ENCODE measurements at regions not wholly inside any gene's neighbourhood (a gene's known extent, or its start where the extent isn't known, plus 50 kb on each side); places are given as distances from the start of the nearest gene placed in this dataset.
A peak's percentile ranks its signal among the peaks of the same experiment; 100 is the strongest.

- DNase-seq = no peak
Measured at GRCh38 chr15:46326173-46326572, 691.3 kb downstream of the SQOR start.

GRCh38 chr15:46328821-46329220 is 694.0 kb downstream of the SQOR start:
- no peak for DNase-seq

- DNase-seq = no peak
Measured at GRCh38 chr15:46329876-46330275, 695.0 kb downstream of the SQOR start.

- no peak for DNase-seq
Measured at GRCh38 chr15:46331546-46331945, 696.7 kb downstream of the SQOR start.

GRCh38 chr15:46343196-46343935 is 708.5 kb downstream of the SQOR start:
- no peak for DNase-seq

- no peak for DNase-seq
Measured at GRCh38 chr15:46344115-46344724, 709.4 kb downstream of the SQOR start.

GRCh38 chr15:46344915-46345314 is 710.1 kb downstream of the SQOR start:
- DNase-seq = no peak

- DNase-seq = no peak
Measured at GRCh38 chr15:46354443-46354842, 719.6 kb downstream of the SQOR start.

- DNase-seq = peak; percentile 63
Measured at GRCh38 chr15:46365572-46365971, 730.7 kb downstream of the SQOR start.

GRCh38 chr15:46366360-46367007 is 731.7 kb downstream of the SQOR start:
- no peak for DNase-seq

- no peak for DNase-seq
Measured at GRCh38 chr15:46383978-46384377, 749.1 kb downstream of the SQOR start.

GRCh38 chr15:46386356-46386755 is 751.5 kb downstream of the SQOR start:
- DNase-seq = no peak

- no peak for DNase-seq
Measured at GRCh38 chr15:46389739-46390138, 754.9 kb downstream of the SQOR start.

- no peak for DNase-seq
Measured at GRCh38 chr15:46394463-46394862, 759.6 kb downstream of the SQOR start.

- no peak for DNase-seq
Measured at GRCh38 chr15:46408312-46408711, 773.5 kb downstream of the SQOR start.

GRCh38 chr15:46409841-46410301 is 775.0 kb downstream of the SQOR start:
- DNase-seq = no peak

GRCh38 chr15:46410705-46411104 is 775.9 kb downstream of the SQOR start:
- DNase-seq = no peak

- no peak for DNase-seq
Measured at GRCh38 chr15:46411900-46412299, 777.1 kb downstream of the SQOR start.

- peak; percentile 92 for DNase-seq
Measured at GRCh38 chr15:46413799-46414198, 779.0 kb downstream of the SQOR start.

GRCh38 chr15:46416544-46416943 is 781.7 kb downstream of the SQOR start:
- peak; percentile 36 for DNase-seq

- DNase-seq = no peak
Measured at GRCh38 chr15:46420990-46421389, 786.2 kb downstream of the SQOR start.

GRCh38 chr15:46441294-46442062 is 806.6 kb downstream of the SQOR start:
- peak; percentile 81 for DNase-seq

GRCh38 chr15:46442184-46442583 is 807.4 kb downstream of the SQOR start:
- DNase-seq = peak; percentile 80
